Retina (tissue), 1 donor: ENCODE measurements at regions not wholly inside any gene's neighbourhood (a gene's known extent, or its start where the extent isn't known, plus 50 kb on each side); places are given as distances from the start of the nearest gene placed in this dataset.

Source experiments
- DNase-seq: peaks from one replicate; pipeline ENCODE4 v3.0.0-alpha.2; 2016

DNA sequence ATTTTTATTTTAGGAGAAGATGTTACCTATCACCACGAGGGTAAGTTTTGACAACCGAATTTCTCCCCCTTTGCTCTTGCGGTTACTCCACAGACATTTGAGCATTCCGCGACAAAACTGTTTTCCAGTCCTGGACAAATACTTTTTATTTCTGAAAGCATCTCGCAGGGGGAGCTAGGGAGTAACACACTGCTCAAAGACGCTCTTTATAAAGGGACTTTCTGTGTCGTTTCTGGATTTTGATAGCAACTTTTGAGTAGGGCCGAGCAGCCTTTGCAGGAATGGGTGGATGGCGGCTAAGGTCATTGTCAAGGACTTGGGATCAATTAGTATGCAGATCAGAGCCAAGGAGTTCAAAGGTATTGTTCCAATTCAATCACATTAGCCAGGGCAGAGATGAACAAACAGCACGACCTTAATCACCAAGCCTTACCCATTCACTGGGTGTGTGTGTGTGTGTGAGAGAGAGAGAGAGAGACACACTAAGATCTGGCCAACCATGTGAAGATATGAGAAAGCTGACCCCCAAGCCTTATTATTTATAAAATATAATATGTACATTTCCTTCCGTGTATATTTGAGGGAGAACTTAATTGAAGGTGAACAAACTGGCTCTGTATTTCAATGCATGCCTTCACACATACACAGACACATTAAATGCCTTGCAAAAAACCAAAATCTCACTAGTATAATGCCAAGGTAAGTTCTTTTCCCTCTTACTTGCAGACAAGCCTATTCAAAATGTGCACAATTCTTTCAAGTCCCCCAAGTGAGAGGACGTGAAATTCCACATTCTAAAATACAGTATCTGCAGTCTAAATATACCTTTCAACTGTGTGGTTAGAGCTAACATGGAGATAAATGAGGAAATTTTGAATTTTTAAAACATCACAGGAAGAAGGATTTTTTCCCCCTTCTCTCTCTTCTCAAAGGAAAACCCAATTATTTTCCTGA lies 613.8 kb downstream of the VRK1 start:
- peak; percentile 44 for DNase-seq

DNA sequence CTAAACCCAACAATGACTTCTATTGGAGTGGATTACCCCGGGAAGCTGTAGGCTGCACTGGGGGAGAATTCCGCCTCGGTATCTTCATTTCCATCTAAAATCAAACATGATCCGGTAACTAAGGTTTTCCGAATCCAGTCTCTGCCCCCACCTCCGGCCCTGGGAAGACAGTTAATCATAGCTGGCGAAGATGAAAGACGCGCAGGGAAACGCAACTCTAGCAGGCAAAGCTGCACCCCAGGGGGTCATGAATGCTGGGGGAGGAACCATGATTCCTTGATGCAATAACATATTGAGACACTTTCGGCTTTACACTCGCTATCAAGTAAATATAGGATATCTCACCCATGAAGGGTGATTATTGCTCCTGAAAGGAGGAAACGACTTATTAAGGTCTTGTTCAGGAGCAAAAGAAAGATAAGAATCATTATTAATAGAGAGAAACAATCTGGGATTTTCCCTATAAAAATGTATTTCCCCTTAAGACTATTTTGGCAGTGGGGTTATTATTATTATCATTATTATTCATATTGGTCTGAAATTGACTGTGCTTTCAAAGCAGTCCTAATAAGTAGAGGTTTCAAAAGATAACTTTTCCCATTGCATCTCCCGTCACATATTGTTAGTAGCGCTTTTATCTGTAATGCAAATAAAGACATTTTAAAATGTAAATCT lies 614.9 kb downstream of the VRK1 start:
- DNase-seq = peak; percentile 65

DNA sequence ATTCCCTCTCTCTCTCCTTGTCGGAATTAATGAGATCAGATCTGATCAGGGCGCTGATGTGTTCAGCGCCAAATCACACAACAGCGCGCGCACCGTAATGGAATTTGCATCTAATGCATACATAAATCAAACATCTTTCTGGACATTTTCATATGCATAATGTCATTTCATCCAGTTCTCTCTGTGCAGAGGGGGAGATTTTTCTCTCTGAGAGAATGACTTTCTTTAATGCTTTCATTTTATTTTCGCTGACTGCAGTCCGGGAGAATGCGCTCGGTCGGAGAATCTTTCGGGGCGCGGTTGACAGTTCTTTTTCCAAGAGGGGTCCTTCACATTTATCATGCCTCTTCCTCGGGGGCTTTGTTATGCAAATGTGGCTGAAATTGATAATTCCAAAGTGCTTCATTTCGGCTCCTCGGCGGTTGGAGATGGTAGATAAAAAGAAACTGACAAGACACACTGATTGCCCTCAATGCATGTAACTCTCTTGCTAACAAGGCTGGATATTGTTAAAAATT lies 615.9 kb downstream of the VRK1 start:
- DNase-seq = peak; percentile 77

DNA sequence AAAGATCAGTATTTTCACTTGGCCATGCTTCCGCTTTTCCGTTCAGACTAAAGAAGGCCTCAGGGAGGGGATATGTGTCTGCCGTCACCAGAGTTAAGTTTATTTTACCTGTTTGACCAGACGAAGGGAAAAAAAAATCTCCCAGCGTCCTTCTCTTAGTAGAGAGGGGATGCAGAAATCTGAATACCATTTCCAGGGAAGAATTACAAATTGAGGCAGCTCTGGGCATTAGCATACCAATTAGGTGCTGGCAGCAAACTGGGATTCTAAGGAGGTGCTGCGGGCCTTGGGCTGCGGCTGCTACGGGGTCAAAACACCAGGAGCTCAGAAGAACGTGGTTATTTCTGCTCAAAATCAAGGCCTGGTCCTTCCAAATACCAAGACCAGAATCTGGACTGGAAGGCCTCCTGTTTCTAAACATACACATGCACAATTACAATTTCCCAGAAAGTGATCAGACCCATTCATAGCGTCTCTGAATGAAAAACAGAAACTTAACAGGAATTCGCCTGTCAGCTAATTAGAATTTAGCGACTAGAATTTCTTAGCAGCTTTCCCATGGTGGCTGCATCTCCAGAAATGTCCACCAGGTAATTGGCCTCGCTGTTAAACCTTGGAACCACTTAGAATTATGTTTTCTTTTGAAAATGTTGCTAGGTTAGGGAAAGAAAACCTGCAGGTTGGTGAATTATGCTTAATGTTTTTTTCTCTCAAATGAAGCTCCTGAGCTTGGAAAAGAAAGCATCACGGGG lies 617.0 kb downstream of the VRK1 start:
- DNase-seq = peak; percentile 46

DNA sequence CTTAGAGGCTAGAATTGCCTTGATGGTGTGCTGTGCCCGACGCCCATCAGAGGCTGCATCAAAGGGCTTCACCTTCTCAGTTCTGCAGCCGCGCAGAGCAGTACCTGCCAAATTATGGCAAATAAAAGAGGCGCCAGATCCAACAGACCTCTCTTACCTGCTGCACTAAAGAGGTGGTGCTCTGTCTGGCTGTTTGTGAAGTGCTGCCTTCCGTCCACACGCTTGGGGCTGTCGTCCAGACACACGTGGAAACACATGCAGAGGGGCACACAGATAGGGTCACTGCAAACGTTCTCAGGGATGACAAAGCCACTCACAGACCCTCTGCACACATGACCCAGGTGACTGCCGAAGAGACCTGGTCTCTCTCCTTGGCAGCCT lies 617.5 kb downstream of the VRK1 start:
- DNase-seq = peak; percentile 9

DNA sequence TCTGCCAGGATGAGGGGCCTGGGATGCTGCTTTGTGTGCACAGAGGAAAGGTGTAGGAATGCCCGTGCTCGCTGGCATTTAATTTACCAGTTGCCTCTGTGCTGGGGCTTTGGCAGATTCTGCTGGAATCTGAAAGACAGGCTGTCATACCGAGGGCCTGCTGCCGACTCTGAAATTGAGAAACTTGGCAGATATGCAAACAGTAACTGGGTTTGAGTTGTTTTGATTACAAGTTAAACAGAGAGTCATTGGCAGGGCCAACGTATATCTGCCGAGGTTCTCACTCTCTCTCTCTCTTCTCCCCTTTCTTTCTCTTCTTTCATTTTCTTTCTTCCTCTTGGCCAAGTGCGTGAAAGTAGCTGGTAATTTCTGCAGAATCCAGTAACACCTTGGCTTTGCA lies 618.7 kb downstream of the VRK1 start:
- no peak for DNase-seq

DNA sequence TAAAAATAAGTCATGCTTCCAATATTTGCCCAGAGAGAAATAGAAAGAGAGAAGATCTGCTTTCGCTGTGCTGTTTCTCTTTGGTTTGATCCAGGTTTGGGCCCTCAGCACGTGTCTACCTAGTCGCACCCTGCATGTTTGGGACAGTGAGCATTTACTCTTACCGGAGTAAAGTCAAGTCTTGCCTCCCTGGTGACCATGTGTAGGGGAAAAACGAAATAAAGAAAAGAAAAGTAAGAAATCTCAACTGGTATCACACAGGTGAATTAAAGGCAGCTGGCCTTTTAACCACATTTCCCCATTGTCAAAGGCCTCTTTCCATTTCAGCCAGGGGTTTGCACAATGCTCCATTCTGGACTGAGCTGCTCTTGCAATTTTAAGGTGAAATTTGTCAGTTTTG lies 619.4 kb downstream of the VRK1 start:
- no peak for DNase-seq

DNA sequence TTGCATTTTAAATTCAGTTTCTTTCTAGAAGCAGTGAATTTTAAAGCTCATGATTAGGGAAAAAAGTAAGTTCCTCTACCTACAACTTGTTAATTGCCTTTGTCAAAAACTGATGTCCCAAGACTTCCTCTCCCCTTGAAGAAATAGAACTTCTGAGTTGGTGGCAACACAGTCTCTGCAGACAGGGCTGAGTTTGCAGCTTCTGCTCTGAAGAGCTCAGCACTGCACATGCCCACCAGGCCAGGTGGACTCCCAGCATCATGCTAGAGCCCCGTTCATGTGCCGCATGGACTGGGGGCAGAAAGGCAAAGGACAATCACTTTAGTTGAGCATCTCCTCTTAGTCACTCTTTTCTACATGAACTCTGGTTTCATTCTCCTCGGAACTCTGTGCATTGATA lies 620.1 kb downstream of the VRK1 start:
- no peak for DNase-seq

DNA sequence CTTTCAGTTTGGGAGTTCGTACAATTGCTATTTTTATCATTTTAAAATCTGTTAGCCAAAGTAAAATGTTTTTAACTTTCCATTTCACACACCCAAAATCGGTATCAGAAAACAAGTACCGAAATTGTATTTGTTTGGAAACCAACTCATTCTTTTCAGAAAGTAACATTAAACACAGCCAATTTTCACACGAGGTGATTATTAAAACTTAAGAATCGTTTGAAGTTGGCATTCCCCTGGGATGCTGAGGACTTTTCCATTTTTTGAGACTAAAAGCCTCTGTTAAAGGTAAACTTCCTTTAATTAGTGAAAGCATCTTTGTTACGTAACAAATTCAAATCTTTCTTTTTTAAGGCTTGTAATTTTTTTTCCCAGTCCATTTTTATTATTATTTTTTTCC lies 623.0 kb downstream of the VRK1 start:
- DNase-seq = no peak

DNA sequence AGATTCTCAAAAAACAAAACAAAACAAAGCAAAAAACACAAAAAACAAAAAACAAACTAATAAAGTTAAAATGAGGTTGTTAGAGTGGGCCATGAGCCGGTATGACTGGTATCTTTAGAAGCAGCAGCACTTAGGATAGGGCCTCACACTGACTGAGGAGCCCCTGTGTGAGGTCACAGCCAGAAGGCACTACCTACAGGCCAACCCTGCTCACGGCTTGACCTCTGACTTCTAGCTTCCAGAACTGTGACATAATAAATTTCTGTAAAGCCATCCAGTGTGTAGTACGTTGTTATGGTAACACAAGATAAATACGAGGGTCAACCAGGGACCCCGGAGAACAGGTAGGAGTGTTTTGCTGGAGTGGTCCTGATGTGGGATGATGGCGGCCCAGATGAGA lies 629.6 kb downstream of the VRK1 start:
- DNase-seq = no peak

DNA sequence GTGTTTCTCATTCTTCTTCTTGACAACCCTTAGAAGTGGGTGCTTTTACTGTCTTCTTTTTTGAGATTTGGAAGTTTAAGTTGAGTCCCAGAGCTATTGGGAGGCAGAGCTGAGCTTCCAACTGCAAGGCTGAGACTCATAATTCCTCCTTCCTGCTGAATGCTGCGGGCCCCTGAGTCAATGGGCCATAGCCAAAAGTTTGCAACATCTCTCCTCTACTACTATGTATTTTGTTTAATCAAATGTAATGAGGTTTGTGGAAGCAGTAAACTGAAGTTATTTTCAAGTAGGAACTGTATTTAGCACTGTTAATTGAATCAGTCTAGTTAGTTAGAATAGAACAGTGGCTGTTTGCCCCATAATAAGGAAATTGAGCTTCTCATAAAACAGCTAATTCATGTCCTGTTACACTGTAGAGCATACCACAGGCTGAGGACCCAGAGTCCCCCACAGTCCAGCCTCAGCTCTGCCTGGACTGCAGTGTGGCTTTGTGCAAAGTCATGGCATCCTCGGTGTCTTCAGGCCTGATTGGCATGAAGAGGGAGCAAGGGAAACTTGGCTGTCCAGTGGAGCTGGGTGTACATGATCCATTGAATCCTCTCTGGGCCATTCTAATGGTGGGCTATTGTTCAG lies 631.7 kb downstream of the VRK1 start:
- DNase-seq = no peak

DNA sequence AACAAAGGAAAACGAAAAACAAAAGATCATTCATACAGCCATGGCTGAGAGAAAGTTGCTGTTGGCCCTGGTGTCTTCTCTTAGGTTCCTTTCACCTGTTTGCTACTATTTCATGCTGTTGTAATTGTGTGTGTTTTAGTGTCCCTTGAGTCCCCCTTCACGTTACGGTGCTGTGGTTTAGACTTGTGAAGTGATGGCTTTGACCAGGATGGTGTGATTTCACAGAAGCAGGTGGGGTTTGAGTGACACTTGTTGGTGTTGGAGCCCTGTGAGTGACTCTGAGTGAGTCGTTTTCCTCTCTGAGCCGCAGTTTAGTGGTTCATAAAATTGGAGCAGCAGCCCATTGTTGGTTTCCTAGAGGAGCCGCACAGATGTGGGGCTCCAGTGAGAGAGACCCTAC lies 635.4 kb downstream of the VRK1 start:
- DNase-seq = no peak

DNA sequence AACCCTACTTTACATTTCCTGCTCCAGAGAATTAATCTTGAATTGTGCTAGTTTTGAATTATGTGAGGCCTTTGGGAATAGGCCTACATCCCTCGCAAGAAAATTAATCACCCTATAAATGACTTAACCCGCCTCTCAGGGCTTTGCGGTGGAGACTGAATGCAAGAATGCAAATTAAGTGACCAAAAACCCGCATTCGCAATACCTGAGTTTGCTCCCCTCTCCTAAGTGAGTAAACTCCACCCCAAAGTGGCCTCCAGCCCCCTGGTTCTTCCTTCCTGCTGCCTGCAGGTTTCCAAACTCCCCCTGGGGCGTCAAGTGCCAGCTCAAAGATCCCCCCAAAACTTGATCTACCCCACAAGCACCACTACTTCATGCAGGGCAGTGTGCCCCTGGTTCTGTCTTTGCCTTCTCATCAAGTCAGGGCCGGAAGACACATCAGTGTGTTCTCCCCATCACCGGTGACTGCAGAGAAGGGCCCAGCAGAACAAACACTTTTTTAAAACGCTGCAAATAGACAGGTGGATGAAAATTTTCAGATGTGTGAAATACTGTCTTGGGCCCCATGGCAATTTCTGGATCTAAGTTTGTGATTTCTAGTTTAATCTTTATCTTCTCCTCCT lies 644.7 kb downstream of the VRK1 start:
- DNase-seq = no peak

DNA sequence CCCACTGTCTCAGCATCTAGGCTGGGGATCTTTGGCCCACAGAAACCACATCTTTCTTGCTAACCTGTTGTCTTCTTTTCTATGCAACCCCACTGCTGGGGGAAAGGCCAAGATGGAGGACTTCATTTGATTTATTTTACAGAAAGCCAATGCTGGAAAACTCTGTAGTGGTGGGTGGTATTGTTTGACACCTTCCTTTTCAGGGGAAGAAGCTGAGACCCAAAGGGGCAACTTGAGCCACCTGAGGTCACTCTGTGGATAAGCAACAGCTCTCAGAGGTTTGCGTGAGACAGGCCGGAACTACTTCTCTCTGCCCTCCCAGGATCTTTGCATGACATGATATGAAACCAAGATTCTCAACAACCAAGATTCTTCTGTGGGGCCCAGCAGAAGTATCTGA lies 645.2 kb downstream of the VRK1 start:
- DNase-seq = no peak

DNA sequence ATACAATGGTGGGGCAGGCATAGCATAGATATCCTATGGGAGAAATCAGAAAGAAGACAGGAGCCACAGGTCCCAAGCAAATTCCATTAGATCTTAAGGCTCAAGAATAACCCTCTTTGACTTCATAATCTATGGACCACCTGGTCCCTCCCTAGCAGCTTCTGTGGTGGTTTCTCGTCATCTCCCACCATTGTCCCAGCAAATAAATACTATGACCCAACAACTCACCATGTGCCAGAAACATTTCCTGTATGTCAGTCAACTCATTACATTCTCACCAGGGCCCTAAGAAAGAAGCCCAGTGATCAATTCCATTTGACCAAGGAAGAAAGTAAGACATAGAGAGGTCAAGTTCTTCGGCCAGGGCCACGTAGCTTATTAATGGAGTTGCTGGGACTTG lies 646.2 kb downstream of the VRK1 start:
- DNase-seq = no peak

DNA sequence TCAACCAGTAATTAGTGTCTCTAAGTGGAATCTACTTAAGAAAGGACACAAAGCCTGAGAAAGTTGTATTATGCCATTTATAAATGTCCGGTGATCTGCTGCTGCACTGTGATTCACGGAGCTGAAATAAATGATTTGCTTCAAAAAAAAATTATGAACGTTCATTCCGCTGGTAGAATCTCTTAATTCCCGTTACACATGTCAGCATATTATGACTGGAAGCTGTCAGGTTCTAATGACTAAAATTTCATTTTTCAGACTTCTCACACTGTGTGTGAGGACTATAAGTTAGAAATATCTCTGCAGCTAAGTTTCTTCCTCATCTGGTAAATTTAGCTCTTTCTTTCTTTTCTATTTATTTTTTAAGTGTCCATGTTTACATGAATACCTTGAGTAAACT lies 647.1 kb downstream of the VRK1 start:
- DNase-seq = no peak

DNA sequence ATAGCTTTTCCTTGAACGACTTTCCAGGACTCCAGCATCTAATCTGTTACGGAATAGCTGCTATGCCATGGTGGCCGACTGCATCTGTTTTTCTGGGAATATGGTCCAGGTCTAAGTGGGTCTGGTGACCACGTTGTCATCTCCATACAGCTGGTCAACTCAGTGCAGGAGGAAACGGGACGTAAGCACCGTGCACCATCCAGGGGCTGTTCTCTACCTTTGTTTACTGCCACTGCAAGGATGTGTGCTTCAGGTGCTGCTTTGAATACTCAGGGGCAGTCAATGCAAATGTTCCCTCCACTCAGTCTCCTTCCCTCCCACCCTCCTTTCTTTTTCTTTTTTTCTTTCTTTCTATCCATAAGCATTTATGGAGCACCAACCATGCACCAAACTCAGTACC lies 648.2 kb downstream of the VRK1 start:
- DNase-seq = no peak

DNA sequence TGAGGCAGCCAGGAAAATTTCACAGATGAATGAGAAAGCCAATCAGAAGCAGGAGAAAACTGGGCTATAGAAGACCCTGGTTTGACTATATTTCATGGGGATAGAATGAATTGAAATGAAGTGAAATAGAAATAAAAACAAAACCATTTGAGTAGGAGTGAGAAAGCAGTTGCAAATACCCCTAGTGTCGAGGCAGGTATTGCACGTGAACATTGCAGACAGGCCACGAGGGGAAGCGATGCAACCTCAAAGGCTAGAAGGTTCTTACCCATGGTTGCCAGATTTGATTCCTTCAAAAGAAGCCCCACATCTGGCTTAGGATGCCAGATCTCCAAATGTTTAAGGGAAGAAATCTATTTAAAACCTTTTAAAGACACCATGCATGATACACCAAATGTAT lies 648.9 kb downstream of the VRK1 start:
- DNase-seq = no peak

DNA sequence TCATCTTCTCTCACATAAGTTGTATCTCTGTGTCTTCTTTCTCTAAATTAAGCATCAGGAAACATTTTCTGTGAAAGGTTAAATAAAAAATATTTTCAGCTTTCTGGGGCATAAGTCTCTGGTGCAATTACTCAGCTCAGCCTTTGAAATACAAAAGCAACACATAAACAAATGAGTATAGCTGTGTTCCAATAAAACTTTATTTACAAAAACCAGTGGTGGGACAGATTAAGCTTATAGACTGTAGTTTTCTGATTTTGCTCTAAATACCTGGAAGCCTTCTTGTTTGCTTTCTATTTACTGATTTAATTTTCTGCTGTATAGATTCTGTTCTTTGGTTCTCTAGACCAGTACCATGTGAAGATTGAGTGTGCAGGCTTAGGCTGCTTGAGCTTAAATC lies 655.1 kb downstream of the VRK1 start:
- no peak for DNase-seq

DNA sequence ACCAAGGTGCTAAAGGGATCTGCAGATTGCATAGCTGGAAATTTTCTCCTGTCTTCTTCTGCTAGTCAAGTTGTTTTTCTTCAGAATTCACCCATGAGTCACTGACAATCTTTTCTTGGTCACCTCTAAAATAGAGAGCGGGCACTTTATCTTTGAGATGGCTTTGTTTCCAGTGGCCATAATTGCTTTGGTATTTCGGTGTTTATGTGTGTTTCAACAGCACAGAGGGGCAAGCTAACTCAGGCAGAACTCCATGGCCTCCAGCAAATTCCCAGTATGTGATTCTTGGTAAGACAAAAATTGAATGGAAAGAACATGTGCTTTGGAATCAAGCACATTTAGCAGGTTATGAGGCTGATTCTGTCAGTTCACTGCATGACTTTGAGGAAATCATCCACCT lies 656.8 kb downstream of the VRK1 start:
- DNase-seq = no peak

DNA sequence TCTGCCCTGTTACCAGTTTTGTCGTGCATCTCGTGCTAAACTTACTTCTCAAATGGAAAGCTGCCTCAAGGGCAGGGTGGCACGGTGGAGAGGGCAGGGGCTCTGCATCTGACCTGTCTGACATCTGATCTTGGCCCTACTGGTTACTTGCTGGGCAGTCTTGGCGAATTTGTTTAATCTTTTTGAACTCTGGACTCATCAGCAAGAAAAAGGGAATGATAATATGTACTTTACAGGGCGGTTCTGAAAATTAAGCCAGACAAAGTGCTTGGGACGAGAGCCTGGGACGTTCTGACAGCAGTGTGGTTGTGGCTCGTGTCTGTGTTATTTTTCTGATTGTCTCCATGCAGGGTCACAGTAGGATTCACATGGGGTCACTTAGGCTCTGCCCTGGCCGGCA lies 659.3 kb downstream of the VRK1 start:
- DNase-seq = no peak

DNA sequence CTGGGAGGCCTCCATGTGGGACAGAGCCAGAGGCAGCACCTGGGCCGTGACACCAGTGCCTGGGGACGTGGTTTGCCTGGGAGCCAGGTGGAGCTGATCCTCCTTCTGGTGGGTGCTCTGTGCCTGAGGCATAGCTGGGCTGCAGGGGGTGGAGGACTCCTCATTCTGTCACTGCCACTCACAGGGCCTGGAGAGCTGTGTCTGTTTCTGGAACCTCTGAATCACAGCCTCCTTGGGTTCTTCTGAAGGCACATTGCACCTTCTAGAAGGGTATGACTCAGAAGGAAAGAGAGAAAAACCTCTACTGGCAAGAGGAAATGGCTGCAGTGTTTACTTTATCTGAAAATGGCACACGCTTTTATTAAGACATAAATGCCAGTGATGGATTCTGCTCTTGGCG lies 659.8 kb downstream of the VRK1 start:
- DNase-seq = no peak
